ENCODE measurements at regions not wholly inside any gene's neighbourhood (a gene's known extent, or its start where the extent isn't known, plus 50 kb on each side); places are given as distances from the start of the nearest gene placed in this dataset.

DNA sequence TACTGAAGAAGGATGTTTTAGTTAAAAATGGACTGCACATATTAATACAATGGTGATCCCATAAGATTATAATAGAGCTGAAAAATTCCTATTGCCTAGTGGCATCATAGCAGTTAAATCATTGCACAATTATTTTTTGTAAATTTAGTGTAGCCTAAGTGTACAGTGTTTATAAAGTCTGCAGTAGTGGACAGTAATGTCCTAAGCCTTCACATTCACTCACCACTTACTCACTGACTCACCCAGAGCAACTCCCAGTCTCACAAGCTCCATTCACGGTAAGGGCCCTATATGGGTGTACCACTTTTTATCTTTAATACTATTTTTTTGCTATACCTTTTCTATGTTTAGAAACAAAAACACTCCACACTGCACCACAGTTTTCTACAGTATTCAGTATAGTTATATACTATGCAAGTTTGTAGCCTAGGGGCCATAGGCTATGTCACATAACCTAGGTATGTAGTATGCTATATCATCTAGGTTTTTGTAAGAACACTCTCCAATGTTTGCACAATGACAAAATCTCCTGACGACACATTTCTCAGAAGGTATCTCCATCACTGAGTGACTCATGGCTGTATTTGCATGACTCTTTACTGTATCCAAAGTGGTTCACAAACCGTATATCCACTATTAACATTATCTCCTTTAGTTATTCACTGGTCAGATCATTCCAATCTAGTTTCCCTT, 536.0 kb downstream of the KLF12 start:
- DNase-seq (ENCODE audit: low spot score in 2 of 2, unreplicated experiment in 2 of 2), result no peak
- Mint-ChIP-seq H3K4me1 (no peaks in the 10 kb centered on the region), H3K27ac (no peak overlapping the region), H3K9me3 (peaks cover 11% of the 10 kb centered on the region), H3K4me3 (no peak overlapping the region), H3K27me3 (ENCODE audit: low read depth) (no peaks in the 10 kb centered on the region), H3K36me3 (no peaks in the 10 kb centered on the region)
- TF ChIP-seq, protein P1, sequence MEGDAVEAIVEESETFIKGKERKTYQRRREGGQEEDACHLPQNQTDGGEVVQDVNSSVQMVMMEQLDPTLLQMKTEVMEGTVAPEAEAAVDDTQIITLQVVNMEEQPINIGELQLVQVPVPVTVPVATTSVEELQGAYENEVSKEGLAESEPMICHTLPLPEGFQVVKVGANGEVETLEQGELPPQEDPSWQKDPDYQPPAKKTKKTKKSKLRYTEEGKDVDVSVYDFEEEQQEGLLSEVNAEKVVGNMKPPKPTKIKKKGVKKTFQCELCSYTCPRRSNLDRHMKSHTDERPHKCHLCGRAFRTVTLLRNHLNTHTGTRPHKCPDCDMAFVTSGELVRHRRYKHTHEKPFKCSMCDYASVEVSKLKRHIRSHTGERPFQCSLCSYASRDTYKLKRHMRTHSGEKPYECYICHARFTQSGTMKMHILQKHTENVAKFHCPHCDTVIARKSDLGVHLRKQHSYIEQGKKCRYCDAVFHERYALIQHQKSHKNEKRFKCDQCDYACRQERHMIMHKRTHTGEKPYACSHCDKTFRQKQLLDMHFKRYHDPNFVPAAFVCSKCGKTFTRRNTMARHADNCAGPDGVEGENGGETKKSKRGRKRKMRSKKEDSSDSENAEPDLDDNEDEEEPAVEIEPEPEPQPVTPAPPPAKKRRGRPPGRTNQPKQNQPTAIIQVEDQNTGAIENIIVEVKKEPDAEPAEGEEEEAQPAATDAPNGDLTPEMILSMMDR (IDR thresholded peaks at IDR 0.05; ENCODE audit: unreplicated experiment), result no peak

DNA sequence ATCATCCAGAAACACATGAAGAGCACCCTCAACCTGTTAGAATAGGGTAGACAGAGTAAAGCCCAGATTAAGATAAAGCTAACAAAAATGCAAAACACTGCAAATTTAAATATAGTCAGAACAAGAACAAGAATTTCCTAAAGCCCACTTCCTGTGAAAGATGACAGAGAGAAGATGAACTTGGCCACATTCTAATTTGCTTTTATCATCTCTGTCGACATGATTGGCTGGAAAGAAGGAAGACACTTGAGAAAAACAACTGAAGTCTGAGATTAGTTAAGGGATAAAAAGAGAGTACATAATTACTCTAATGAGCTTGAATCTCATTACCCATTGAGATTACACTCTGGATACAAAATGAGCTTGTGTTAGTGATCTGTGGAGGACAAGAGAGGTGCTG, 537.6 kb downstream of the KLF5 start:
- no peaks in the 10 kb centered on the region for H3K27me3 Mint-ChIP-seq (ENCODE audit: low read depth)
- H3K4me3 Mint-ChIP-seq, result no peak overlapping the region
- H3K9me3 Mint-ChIP-seq, result peaks cover 2% of the 10 kb centered on the region
- H3K4me1 Mint-ChIP-seq, result no peaks in the 10 kb centered on the region
- no peak for DNase-seq (ENCODE audit: low spot score in 2 of 2, unreplicated experiment in 2 of 2)
- H3K27ac Mint-ChIP-seq, result no peak overlapping the region
- TF ChIP-seq, protein P1 (IDR thresholded peaks at IDR 0.05; ENCODE audit: unreplicated experiment), result no peak
- H3K36me3 Mint-ChIP-seq, result no peaks in the 10 kb centered on the region

DNA sequence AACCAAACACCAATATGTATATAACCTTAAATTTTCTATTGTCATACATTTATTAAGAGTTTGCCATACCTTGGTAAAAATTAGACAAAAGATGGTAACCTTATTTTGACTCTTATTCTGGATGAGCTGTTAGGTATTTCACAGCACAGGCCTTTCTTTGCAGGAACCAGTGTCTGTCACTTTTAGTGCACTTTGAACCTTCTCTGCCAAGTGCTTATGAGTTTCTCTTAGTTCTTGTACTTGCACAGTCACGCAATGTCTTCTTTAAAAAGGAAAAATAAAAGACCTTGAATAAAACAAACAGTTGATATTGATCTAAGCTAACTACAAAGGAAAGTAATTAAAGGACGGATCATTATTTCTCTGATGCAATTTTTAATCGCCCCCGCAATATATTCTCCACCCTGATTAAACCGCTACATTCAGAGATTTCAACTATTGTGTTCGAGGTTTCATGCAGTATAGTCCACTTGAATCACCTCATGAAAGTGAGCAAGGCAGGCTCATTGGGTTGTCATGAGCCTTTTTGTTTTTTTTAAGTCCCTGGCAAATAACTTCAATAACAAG, 534.5 kb downstream of the KLF5 start:
- no peak for DNase-seq (ENCODE audit: low spot score in 2 of 2, unreplicated experiment in 2 of 2)
- Mint-ChIP-seq H3K36me3 (no peaks in the 10 kb centered on the region), H3K27me3 (ENCODE audit: low read depth) (no peaks in the 10 kb centered on the region), H3K9me3 (peaks cover under 1% of the 10 kb centered on the region), H3K27ac (no peak overlapping the region), H3K4me3 (no peak overlapping the region), H3K4me1 (no peaks in the 10 kb centered on the region)
- TF ChIP-seq, protein P1 (IDR thresholded peaks at IDR 0.05; ENCODE audit: unreplicated experiment), result no peak

DNA sequence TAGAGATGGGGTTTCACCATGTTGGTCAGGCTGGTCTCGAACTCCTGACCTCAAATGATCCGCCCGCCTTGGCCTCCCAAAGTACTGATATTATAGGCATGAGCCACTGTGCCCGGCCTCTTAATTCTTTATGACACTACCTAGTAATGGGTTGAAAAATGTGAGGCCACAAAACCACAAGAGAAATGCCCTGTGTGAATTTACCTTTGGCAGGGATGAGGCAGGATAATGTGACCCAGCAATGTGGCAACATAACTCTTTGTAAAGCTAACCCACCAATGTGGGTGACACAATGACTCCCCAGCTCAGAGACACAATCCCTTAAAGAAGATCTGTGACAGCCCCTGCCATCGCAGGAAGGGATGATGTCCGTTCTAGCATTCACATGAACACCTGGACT, 533.1 kb downstream of the KLF5 start:
- Mint-ChIP-seq H3K4me1 (no peaks in the 10 kb centered on the region), H3K27me3 (ENCODE audit: low read depth) (no peaks in the 10 kb centered on the region), H3K4me3 (no peak overlapping the region), H3K36me3 (no peaks in the 10 kb centered on the region), H3K9me3 (peaks cover 10% of the 10 kb centered on the region), H3K27ac (no peak overlapping the region)
- no peak for DNase-seq (ENCODE audit: low spot score in 2 of 2, unreplicated experiment in 2 of 2)
- TF ChIP-seq, protein P1 (IDR thresholded peaks at IDR 0.05; ENCODE audit: unreplicated experiment), result no peak

DNA sequence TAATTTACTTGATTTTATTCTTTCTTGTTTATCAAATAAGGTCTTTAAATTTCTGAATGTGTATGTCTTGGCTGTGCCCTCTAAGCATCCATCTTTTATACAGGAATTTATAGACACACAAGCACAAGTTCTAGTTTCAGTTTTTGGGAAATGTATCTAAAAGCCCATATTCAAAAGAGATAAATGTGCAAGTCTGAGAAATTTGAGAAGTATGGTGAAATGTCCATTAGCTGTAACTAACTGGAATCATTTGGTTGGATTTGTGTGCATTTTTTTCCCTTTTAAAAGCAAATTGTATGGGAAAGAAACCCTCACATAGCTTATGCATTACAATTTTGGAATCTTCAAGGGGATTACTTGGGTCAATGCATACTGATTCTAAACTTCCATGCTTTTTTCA, 532.0 kb downstream of the KLF5 start:
- H3K4me1 Mint-ChIP-seq, result no peaks in the 10 kb centered on the region
- H3K27ac Mint-ChIP-seq, result no peak overlapping the region
- no peaks in the 10 kb centered on the region for H3K36me3 Mint-ChIP-seq
- no peak overlapping the region for H3K4me3 Mint-ChIP-seq
- no peak for DNase-seq (ENCODE audit: low spot score in 2 of 2, unreplicated experiment in 2 of 2)
- H3K27me3 Mint-ChIP-seq (ENCODE audit: low read depth), result no peaks in the 10 kb centered on the region
- TF ChIP-seq, protein P1 (IDR thresholded peaks at IDR 0.05; ENCODE audit: unreplicated experiment), result no peak
- H3K9me3 Mint-ChIP-seq, result peaks cover 16% of the 10 kb centered on the region

All from mesothelial cell of epicardium (in vitro differentiated cells).